Mononuclear cell (primary cell): ENCODE measurements at regions not wholly inside any gene's neighbourhood (a gene's known extent, or its start where the extent isn't known, plus 50 kb on each side); places are given as distances from the start of the nearest gene placed in this dataset.

ENCODE experiments used
- H3K27me3 ChIP-seq: 2 replicates; pipeline ENCODE4 v1.6.0; 2011; ENCODE audit warnings: low read length, control low read depth; ENCODE audit not compliant: insufficient read depth
- H3K4me1 ChIP-seq: 2 replicates; pipeline ENCODE4 v1.5.1; 2011; ENCODE audit warnings: mild to moderate bottlenecking, low read length, control low read depth; ENCODE audit not compliant: insufficient read depth
- H3K4me3 ChIP-seq: 2 replicates; pipeline ENCODE4 v1.5.1; 2011; ENCODE audit warnings: mild to moderate bottlenecking, low read length, moderate library complexity
- H3K9me3 ChIP-seq: 2 replicates; pipeline ENCODE4 v1.5.1; 2011; ENCODE audit warnings: low read depth, mild to moderate bottlenecking, control low read depth, low read length

DNA sequence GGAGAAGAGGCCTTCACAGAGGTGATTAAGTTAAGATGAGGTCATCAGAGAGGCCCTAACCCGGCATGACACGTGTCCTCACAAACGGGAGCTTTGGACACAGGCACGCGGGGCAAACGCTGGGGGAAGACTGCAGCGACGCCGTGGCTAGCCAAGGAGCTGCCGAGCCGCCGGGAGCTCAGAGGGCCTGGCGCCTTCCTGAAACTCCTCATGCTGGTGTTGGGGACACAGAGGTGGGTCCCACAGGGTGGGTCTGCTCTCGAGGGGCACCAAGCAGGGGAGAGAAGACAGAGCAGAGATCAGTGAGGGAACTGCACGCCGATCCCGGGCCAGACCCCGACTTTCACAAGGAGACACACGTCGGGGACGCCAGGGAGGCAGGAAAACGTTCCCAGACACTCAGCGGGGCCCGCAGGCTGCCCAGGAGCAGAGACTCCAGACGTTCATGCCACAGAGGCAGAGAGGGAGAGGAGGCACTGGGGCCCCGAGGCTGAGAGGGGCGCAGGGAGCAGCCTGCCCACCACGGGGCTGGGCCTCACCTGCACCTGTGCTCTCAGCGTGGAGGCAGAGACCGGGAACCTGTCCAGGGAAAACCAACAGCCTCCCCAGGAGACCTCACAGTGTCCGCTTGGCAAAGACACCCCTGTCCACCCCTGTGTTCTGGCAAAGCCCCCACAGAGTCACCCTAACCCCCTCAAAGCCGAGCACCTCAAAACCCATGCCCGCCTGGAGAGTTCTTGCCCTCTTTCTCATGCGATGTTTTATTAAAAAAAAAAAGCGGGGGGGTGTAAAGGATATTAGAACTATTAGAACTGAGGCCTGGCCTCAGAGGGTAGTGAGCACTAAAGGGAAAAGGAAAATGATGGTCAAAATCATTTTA lies 103.8 kb downstream of the PDGFA start:
- H3K9me3 ChIP-seq: no peaks in the 10 kb centered on the region
- no peaks in the 10 kb centered on the region for H3K4me1 ChIP-seq
- H3K27me3 ChIP-seq: no peaks in the 10 kb centered on the region
- H3K4me3 ChIP-seq: no peak overlapping the region

DNA sequence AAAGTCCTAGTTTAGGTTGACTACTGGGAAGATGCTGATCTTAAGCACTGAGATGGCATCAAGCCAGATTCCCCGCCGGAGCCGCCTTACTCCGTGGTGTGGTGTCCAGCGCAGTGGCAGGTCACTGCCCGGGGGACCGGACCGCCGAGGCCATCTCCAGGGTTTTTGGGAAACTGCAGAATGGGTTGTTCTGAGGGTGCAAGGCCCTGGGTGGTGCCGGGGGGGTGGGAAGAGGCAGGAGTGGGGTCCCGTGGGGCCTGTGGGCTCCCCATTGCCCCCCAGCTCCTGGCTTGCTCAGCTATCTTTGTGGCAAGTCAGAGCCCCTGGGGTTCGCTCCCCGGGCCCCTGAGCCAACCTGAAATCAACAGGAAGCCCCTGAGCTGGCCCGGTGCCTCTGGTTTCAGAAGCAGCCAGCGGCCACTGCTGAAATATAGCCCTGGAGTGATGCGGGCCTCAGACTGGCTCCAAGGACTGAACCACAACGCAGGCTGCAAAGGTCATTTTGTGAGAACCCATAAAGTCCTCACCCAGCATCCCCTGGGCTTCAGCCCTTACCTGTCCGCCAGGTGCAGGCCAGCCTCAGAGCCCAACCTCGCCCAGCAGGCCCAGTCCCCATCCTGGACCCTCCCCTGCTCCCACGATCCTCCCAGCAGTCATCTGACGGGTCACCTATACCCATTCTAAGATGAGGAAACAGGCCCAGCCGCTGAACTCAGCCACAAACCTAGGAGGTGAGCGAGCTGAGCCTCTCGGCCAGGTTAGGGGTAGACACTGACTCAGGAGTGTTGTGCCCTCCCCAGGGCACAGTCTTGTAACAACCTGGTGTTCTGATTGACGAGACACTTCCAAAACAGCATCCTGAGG lies 102.7 kb downstream of the PDGFA start:
- H3K27me3 ChIP-seq: no peaks in the 10 kb centered on the region
- no peak overlapping the region for H3K4me3 ChIP-seq
- no peaks in the 10 kb centered on the region for H3K9me3 ChIP-seq
- no peaks in the 10 kb centered on the region for H3K4me1 ChIP-seq

DNA sequence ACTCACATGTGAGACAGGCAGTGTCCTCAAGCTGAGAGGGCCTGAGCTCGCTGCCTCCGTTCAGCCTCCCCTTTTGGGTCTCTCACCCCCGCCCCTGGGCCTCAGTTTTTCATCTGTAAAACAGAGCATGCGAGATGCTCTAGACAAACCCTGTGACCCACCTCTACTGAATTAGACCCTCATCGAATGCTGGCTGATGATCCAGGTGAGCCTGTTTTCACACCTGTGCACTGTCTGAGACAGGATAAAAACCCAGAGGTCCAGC lies 102.1 kb downstream of the PDGFA start:
- Histone ChIP-seq H3K9me3 (no peaks in the 10 kb centered on the region), H3K4me3 (no peak overlapping the region), H3K27me3 (no peaks in the 10 kb centered on the region), H3K4me1 (no peaks in the 10 kb centered on the region)

DNA sequence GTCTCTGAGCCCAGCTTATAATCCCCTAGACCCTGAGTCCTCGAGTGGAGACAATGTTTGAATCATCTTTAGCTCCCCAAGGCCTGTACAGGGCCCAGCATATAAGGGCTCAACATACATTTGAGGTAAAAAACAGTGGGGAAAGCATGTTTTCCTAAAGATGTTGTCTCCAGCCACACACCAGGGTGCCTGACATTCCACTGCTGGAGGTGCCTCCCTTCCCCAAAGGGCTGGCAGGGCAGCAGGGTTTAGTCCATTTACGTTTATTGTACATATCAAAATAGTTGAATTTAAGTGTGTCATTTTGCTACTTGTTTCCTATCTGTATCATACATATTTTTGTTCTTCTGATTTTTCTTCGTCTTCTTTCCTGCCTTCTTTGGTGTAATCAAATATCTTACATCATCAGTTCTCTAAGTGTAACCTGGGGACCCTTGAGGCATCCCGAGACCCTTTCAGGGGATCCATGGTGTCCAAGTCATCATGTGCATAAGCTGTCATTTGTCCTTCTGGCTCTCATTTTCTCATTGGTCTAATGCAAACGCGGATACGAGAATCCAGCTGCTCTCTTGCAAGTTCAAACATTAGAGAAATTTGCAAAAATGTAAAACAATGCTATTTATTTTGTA lies 101.6 kb downstream of the PDGFA start:
- H3K4me1 ChIP-seq: no peaks in the 10 kb centered on the region
- no peaks in the 10 kb centered on the region for H3K27me3 ChIP-seq
- H3K9me3 ChIP-seq: no peaks in the 10 kb centered on the region
- no peak overlapping the region for H3K4me3 ChIP-seq

DNA sequence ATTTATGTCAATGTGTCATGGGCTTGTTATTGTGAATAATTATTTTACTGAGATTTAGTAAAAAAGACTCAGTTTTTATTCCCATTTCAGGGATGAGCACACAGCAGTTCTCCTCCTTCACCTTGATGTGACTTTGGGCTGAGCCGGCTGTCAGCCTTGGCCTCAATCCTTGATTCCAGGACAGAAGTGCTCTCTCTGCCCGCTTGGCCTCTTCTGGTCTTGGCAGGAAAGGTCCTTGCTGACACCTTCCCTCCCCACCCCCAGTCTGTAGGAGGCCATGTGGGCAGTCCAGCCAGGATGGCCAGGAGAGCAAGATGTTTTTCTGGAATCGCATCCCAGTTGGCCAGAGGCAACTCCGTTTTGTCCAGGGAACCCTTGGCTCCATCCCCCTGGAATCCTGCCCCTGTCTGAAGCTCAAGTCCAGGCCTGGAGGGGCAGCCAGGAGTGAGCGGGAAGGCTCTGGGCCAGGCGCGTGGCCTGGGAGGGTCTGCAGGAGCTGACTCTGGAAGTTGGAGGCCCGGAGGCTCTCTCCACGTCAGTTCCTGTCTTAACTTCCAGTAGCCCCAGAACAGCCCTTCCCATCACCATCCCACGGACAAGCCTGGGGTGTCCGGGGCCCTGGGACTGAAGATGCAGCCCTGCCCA lies 100.9 kb downstream of the PDGFA start:
- H3K9me3 ChIP-seq: no peaks in the 10 kb centered on the region
- H3K27me3 ChIP-seq: no peaks in the 10 kb centered on the region
- no peaks in the 10 kb centered on the region for H3K4me1 ChIP-seq
- H3K4me3 ChIP-seq: no peak overlapping the region

DNA sequence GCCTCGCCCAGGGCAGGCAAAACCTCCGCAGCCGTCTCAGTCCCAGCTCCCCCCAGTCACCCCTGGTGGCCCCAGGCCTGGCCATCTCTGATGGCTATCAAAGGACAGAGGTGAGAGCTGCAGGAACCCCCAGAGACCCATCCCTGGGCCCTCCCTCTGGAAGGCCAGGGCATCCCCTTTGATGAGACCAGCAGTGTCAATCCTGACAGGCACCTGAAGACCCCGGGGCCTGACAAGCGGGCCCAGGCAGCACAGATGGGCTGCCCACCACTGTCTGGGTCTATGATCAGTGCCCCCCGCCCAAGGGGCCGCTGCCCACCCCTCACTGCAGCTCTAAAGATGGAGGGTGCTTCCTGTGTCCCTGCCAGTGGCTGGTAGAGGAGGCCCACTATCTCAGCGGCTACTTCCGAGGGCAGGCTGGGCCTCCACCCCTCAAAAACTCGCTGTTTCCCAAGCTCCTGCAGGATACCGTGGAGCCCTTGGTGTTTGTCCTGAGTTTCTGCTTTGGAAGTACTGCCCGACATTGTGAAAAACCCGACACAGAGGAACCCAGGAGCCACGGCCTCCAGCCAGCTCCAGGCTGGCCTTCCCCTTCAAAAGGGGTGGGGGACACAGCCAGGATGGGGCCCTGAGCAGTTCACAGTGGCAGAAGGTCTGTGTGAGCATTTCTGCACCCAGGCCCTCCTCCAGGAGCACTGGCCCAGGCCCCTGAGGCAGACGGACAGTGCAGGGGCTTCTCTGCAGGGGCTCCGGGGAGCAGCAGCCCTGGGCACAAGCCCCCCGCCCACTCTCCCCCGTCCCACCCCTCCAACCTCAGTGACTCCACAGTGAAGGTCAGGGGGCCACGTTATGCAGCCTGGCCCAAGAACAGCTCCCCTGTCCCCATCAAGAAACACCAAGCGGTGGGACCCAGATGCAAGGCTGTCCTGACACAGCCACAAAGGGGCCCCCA lies 99.2 kb downstream of the PDGFA start:
- Histone ChIP-seq H3K9me3 (no peaks in the 10 kb centered on the region), H3K27me3 (no peaks in the 10 kb centered on the region), H3K4me1 (no peaks in the 10 kb centered on the region), H3K4me3 (no peak overlapping the region)

DNA sequence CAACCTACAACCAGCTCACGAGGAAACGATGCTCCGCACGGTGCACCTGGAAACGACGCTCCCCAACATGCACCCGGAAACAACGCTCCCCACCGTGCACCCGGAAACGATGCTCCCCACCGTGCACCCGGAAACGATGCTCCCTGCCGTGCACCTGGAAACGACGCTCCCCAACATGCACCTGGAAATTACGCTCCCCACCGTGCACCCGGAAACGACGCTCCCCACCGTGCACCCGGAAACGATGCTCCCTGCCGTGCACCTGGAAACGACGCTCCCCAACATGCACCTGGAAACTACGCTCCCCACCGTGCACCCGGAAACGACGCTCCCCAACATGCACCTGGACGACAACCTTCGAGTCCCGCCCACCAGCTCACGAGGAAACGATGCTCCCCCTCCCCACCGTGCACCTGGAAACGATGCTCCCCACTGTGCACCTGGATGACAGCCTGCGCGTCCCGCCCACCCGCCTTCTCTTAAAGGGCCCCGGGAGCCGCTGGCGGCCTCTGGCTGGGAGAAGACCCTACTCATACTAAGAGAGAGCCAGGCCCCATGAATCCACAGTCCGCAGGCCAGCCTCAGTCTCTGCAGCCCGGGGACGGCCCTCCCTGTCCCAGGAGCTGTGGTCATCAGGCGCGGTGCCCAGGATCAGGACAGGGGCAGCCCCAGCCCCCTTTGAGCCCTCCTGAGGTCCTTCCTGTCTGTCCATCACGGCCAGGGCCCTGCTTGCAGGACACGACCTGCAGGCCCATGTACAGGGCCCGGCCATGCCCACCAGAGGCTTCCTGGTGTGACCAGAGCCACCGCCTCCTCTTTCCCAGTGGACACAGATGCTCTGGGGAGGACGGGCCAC lies 98.3 kb downstream of the PDGFA start:
- H3K4me1 ChIP-seq: no peaks in the 10 kb centered on the region
- no peak overlapping the region for H3K4me3 ChIP-seq
- no peaks in the 10 kb centered on the region for H3K9me3 ChIP-seq
- H3K27me3 ChIP-seq: no peaks in the 10 kb centered on the region

DNA sequence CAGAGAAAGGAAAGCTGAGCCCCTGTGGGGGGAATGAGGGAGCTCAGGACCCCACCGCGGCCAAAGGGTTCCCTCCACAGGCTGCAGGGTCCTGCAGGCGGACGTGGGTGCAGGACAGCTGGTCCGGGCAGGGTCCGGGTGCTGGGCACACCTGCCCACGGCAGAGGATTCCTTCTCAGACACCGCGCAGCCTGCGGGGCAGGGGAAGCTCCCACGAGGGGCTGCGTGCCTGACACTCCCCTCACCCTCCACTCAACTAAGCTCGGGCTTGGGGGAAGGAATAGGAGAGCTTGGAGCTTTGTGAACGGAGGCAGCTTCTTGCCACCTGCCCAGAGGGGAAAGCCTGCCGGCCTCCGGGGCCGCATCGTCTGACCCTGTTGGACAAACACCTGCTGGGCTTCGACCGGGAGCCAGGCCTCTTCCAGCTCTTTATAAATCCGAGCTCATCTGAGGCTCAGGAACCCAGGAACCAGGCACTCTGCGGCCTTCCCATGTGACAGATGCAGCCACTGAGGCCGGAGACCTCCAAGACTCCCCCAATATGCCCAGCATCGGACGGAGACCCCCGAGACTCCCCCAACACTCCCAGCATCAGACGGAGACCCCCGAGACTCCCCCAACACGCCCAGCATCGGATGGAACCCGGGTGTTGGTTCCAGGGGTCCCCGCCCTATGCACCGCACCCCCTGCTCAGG lies 97.3 kb downstream of the PDGFA start:
- Histone ChIP-seq H3K9me3 (no peaks in the 10 kb centered on the region), H3K27me3 (no peaks in the 10 kb centered on the region), H3K4me1 (no peaks in the 10 kb centered on the region), H3K4me3 (no peak overlapping the region)

DNA sequence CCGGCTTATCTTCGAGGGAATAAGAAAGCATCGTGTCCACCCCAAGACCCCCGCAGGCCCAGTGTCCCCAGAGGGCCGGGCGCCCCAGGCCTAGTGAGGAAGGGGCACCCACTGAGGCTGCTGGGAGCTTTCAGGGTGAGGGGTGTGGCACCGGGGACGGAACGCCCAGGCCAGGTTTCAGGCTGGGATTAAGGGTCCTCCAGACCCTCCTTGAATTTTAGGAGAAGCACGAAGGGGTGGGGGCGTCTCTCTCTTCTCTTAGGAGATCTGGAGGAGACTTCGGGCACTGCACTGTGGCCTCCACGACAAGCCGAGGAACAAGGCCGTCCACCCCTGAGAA lies 96.8 kb downstream of the PDGFA start:
- Histone ChIP-seq H3K9me3 (no peaks in the 10 kb centered on the region), H3K27me3 (no peaks in the 10 kb centered on the region), H3K4me3 (no peak overlapping the region), H3K4me1 (no peaks in the 10 kb centered on the region)

DNA sequence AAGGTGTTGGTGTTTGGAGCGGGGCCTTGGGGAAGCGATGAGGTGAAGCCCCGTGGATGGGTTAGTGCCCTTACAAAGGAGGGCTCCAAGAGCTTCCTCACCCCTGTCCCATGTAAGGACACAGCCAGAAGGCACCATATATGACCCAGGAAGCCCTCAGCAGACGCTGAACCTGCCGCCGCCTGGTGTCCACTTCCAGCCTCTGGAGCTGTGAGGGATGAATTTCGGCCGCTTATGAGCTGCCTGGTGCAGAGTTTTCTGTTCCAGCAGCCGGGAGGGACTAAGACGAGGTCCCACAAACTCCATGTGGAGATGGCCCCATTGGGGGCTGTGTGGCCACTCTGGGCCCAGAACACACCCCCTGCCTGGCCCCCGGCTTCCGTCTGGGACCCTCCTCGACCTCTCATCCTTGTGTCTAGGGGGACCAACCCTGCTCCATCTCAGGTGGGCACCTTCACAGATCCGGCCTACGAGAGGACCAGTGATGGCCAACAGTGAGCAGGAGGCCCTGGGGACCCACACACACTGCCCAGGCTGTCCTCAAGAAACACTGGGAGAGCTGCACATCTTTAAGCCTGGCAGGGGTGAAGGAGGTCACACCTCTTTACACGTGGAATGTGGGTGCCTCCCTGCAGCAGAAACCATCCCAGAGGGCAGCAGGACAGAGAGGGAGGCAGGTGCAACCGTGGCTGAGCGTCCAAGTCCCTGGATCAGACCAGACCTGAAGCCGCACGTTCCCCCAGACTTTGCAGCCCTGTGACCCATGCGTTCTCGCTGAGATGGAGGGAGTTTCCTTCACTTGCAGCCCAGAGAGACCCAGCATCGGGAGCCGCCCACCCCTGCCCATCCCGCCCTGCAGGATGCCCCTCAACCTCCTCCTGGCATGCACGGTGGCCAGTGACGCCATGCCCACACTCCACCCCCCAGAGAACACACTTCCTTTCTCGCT lies 96.1 kb downstream of the PDGFA start:
- H3K27me3 ChIP-seq: no peaks in the 10 kb centered on the region
- H3K4me3 ChIP-seq: no peak overlapping the region
- H3K9me3 ChIP-seq: no peaks in the 10 kb centered on the region
- H3K4me1 ChIP-seq: no peaks in the 10 kb centered on the region

DNA sequence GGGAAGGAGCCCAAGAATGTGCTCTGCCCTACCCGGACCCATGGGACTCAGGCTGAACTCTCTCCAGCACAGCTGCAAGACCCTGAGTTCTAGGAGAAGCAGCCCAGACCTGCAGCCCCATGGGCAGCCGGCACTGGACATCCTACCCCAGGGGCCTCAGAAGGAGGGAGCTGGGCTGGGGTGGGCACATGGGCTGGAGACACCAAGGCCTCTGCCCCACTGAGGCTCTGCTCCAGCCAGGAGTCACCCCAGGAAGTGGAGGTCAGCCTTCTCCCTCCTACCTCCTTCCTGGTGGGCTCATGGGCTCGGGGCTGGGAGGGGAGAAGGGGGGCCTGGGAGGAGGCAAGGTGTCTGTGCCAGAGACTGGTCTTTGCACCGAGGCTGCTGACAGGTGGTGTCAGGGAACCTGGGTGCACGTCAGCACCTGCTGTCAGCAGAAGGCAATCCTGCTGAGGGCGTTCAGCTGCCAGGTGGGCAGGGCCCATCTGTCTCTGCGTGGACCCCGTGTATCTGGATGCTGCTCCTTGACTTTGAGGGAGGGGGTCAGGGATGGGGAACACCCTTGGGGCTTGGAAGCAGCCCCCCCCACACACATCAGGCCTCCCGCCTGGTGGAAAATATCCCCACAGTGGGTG lies 95.2 kb downstream of the PDGFA start:
- Histone ChIP-seq H3K9me3 (no peaks in the 10 kb centered on the region), H3K27me3 (no peaks in the 10 kb centered on the region), H3K4me1 (no peaks in the 10 kb centered on the region), H3K4me3 (no peak overlapping the region)
